Activated T-cell treated with anti-CD3 and anti-CD28 coated beads for 1 hour (primary cell): ENCODE measurements at regions not wholly inside any gene's neighbourhood (a gene's known extent, or its start where the extent isn't known, plus 50 kb on each side); places are given as distances from the start of the nearest gene placed in this dataset.

ENCODE experiments used
- DNase-seq: peaks from one replicate; pipeline ENCODE4 v3.0.0-alpha.2; 2020; ENCODE audit warnings: low read depth

GRCh38 chr1:43065616-43066399 is 106.3 kb downstream of the EBNA1BP2 start:
- DNase-seq: no peak

GRCh38 chr1:43065191-43065590 is 106.5 kb upstream of the SLC2A1 start:
- DNase-seq: no peak

GRCh38 chr1:43063394-43064219 is 104.9 kb upstream of the SLC2A1 start:
- no peak for DNase-seq

- no peak for DNase-seq
Observed at GRCh38 chr1:43062527-43063095, 103.9 kb upstream of the SLC2A1 start.

GRCh38 chr1:43061757-43062156 is 103.1 kb upstream of the SLC2A1 start:
- DNase-seq: no peak

- DNase-seq: no peak
Observed at GRCh38 chr1:43059640-43060574, 101.2 kb upstream of the SLC2A1 start.

- no peak for DNase-seq
Observed at GRCh38 chr1:43058545-43059360, 100.1 kb upstream of the SLC2A1 start.

- no peak for DNase-seq
Observed at GRCh38 chr1:43058056-43058455, 99.4 kb upstream of the SLC2A1 start.

GRCh38 chr1:43057567-43057966 is 98.9 kb upstream of the SLC2A1 start:
- no peak for DNase-seq

GRCh38 chr1:43056981-43057391 is 98.3 kb upstream of the SLC2A1 start:
- DNase-seq: no peak

GRCh38 chr1:43056460-43056859 is 97.8 kb upstream of the SLC2A1 start:
- DNase-seq: no peak

GRCh38 chr1:43054961-43055360 is 96.3 kb upstream of the SLC2A1 start:
- no peak for DNase-seq

GRCh38 chr1:43052786-43053439 is 94.2 kb upstream of the SLC2A1 start:
- no peak for DNase-seq

GRCh38 chr1:43052322-43052721 is 93.7 kb upstream of the SLC2A1 start:
- DNase-seq: no peak

- no peak for DNase-seq
Observed at GRCh38 chr1:43049481-43049880, 90.8 kb upstream of the SLC2A1 start.

GRCh38 chr1:43048601-43049011 is 89.9 kb upstream of the SLC2A1 start:
- DNase-seq: no peak

GRCh38 chr1:43047135-43047534 is 88.5 kb upstream of the SLC2A1 start:
- DNase-seq: no peak

- DNase-seq: no peak
Observed at GRCh38 chr1:43044572-43045361, 86.1 kb upstream of the SLC2A1 start.

- DNase-seq: no peak
Observed at GRCh38 chr1:43043695-43044094, 85.0 kb upstream of the SLC2A1 start.
